ENCODE measurements at regions not wholly inside any gene's neighbourhood (a gene's known extent, or its start where the extent isn't known, plus 50 kb on each side); places are given as distances from the start of the nearest gene placed in this dataset.

DNA sequence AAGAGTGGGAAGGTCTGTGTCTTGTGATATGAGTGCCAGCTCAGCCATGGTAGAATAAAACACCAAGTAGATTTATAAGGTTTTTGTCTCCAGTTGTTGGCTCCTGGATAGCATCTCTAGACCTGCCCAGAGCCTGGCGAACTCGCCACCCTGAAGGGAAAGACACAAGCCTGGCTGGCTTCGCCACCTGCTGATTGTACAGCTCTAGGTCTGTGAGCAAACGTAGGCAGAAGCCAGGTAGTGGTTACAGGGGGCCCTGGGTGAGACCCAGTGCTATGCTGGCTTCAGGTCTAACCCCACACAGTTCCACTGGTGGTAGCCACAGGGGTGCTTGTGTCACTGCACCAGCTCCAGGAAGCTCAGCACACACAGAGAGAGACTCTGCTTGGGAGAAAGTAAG lies 100.5 kb downstream of the BLTP1 start:
- Histone ChIP-seq H3K27ac (no peak overlapping the region), H3K4me1 (no peaks in the 10 kb centered on the region), H3K27me3 (no peaks in the 10 kb centered on the region), H3K9me3 (no peaks in the 10 kb centered on the region), H3K36me3 (peaks cover 0 to 90% (median 9%) of the 10 kb centered on the region in 3 donors), H3K4me3 (no peak overlapping the region)
- no peak for TF ChIP-seq POLR2A (IDR thresholded peaks at IDR 0.05)
- TF ChIP-seq, protein P1, sequence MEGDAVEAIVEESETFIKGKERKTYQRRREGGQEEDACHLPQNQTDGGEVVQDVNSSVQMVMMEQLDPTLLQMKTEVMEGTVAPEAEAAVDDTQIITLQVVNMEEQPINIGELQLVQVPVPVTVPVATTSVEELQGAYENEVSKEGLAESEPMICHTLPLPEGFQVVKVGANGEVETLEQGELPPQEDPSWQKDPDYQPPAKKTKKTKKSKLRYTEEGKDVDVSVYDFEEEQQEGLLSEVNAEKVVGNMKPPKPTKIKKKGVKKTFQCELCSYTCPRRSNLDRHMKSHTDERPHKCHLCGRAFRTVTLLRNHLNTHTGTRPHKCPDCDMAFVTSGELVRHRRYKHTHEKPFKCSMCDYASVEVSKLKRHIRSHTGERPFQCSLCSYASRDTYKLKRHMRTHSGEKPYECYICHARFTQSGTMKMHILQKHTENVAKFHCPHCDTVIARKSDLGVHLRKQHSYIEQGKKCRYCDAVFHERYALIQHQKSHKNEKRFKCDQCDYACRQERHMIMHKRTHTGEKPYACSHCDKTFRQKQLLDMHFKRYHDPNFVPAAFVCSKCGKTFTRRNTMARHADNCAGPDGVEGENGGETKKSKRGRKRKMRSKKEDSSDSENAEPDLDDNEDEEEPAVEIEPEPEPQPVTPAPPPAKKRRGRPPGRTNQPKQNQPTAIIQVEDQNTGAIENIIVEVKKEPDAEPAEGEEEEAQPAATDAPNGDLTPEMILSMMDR (IDR thresholded peaks at IDR 0.05): no peak
- no peak for TF ChIP-seq EP300 (IDR thresholded peaks at IDR 0.05)
- WGBS, 2 donors: 90 to 97% methylated on average over 4 of the region's 4 CpGs
- no peak for DNase-seq (ENCODE audit: low spot score in 2 of 2)

DNA sequence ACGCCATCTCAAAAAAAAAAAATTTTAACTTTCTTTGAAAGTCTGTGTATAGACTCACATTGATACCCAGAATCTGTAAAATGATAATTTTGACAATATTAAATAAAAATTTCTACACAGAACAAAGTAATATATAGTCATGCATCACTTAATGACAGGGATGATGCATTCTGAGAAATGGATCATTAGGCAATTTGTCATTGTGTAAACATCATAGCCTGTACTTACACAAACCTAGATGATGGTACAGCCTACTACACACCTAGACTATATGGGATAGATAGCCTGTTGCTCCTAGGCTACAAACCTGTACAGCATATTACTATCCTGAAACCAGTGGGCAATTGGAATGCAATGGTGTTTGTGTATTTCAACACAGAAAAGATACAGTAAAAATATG lies 107.7 kb downstream of the BLTP1 start:
- WGBS, 2 donors: 98 to 100% methylated on average over 1 of the region's 1 CpG
- no peak overlapping the region for H3K27ac ChIP-seq
- no peak for DNase-seq (ENCODE audit: low spot score in 2 of 2)
- H3K36me3 ChIP-seq: peaks cover 2 to 91% (median 28%) of the 10 kb centered on the region in 3 donors
- H3K9me3 ChIP-seq: no peaks in the 10 kb centered on the region
- TF ChIP-seq, protein P1 (IDR thresholded peaks at IDR 0.05): no peak
- TF ChIP-seq POLR2A (IDR thresholded peaks at IDR 0.05): no peak
- TF ChIP-seq EP300 (IDR thresholded peaks at IDR 0.05): no peak
- no peaks in the 10 kb centered on the region for H3K4me1 ChIP-seq
- H3K4me3 ChIP-seq: no peak overlapping the region
- no peaks in the 10 kb centered on the region for H3K27me3 ChIP-seq

DNA sequence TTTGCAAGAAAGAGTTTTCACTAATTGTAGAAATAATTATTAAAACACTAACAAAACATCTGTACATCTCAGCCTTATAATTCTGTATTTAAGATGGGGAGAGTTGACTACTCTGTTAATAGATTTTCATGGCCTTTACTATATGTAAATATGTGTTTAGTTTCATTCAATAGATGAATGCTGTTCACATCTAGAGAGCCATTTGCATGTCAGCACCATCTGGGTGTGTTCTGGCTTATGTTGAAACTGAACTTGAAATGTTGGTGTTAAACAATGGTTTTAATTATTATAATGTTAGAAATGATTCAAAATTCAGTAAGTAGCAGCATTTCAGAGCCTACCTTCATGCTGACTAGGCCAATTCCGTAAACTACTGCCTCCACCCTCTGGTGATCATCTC lies 102.5 kb upstream of the ADAD1 start:
- peaks cover 0 to 80% (median 0%) of the 10 kb centered on the region in 3 donors for H3K36me3 ChIP-seq
- H3K27me3 ChIP-seq: no peaks in the 10 kb centered on the region
- DNase-seq (ENCODE audit: low spot score in 2 of 2): no peak
- H3K4me1 ChIP-seq: no peaks in the 10 kb centered on the region
- H3K4me3 ChIP-seq: no peak overlapping the region
- no peaks in the 10 kb centered on the region for H3K9me3 ChIP-seq
- no peak overlapping the region for H3K27ac ChIP-seq
- 96 to 100% methylated on average over 1 of the region's 1 CpG for WGBS, 2 donors
- TF ChIP-seq, protein P1 (IDR thresholded peaks at IDR 0.05): no peak

DNA sequence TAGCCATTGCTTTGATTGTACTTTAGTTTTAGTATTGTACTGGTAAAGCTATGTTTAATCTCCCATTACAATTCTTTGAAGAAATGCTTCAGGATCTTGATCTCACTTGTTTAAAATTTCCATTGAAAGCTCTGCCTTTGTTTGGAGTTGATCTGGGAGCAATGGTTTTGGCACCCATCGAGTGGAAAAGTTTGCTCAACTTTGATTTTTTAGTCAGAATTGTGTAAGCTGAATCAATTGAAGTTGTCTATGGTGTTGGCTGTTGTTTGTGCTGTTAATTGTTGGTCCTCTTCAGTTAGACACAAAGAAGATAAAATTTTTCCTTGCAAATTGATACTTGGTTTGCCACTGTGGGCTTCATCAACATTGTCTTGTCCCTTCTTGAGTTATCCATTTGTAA lies 99.8 kb upstream of the ADAD1 start:
- no peaks in the 10 kb centered on the region for H3K27me3 ChIP-seq
- H3K36me3 ChIP-seq: peaks cover 0 to 82% (median 0%) of the 10 kb centered on the region in 3 donors
- H3K9me3 ChIP-seq: no peaks in the 10 kb centered on the region
- no peak for DNase-seq (ENCODE audit: low spot score in 2 of 2)
- no peak overlapping the region for H3K27ac ChIP-seq
- no peaks in the 10 kb centered on the region for H3K4me1 ChIP-seq
- H3K4me3 ChIP-seq: no peak overlapping the region
- WGBS, 2 donors: 93 to 94% methylated on average over 1 of the region's 1 CpG
- no peak for TF ChIP-seq EP300 (IDR thresholded peaks at IDR 0.05)
- TF ChIP-seq, protein P1 (IDR thresholded peaks at IDR 0.05): no peak
- TF ChIP-seq POLR2A (IDR thresholded peaks at IDR 0.05): no peak

DNA sequence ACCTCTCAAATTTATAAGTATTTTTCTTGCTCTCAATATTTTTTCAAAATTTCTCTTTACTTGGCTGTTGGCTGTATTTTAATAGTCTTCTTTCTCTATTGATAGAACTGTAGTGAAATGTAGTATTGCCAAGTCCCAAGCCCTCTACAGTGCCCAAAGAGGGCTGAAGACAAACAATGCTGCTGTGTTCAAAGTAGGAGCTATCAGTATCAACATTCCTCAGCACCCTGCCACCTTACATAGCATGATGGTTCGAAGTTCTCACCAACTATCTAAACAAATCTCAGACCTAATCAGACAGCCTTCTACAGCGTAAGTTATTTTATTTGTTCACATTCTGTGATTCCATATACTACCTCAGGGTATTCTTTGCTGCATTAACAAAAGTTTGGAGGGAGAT lies 99.1 kb upstream of the ADAD1 start:
- Histone ChIP-seq H3K27ac (no peak overlapping the region), H3K4me1 (no peaks in the 10 kb centered on the region), H3K4me3 (no peak overlapping the region), H3K9me3 (no peaks in the 10 kb centered on the region), H3K36me3 (peaks cover 0 to 78% (median 0%) of the 10 kb centered on the region in 3 donors), H3K27me3 (no peaks in the 10 kb centered on the region)
- TF ChIP-seq POLR2A (IDR thresholded peaks at IDR 0.05) (no peak), EP300 (IDR thresholded peaks at IDR 0.05) (no peak)
- TF ChIP-seq, protein P1 (IDR thresholded peaks at IDR 0.05): no peak
- WGBS, 2 donors: 94 to 95% methylated on average over 2 of the region's 2 CpGs
- no peak for DNase-seq (ENCODE audit: low spot score in 2 of 2)

All from tibial nerve (tissue), 4 donors.